A549 (cell line): ENCODE measurements at regions not wholly inside any gene's neighbourhood (a gene's known extent, or its start where the extent isn't known, plus 50 kb on each side); places are given as distances from the start of the nearest gene placed in this dataset.

ENCODE experiments used
- JUNB ChIP-seq: fragments of >200 bp; sonication (Bioruptor Twin); formaldehyde crosslinking; IDR thresholded peaks from 2 replicates; pipeline ENCODE4 v1.6.1; 2016
- KDM1A ChIP-seq: fragments of 200-600 bp; sonication (generic); IDR thresholded peaks from 2 replicates; pipeline ENCODE4 v1.6.1; 2016; ENCODE audit warnings: low read depth, mild to moderate bottlenecking
- PHF8 ChIP-seq: fragments of 200-600 bp; sonication (generic); IDR thresholded peaks from 2 replicates; pipeline ENCODE4 v1.6.1; 2016; ENCODE audit warnings: low read depth, mild to moderate bottlenecking, antibody characterized with exemption, moderate library complexity, borderline replicate concordance
- POLR2A ChIP-seq: IDR thresholded peaks from 2 replicates; pipeline ENCODE4 v1.6.1; 2012; ENCODE audit warnings: mild to moderate bottlenecking, low read length
- RAD21 ChIP-seq, 2 experiments: fragments of >200 bp in 1 of 2; sonication (Bioruptor Twin) in 1 of 2; formaldehyde crosslinking in 1 of 2; IDR thresholded peaks in 1 of 2; conservative IDR thresholded peaks in 1 of 2; 2 replicates in 1 of 2; 3 replicates in 1 of 2; pipeline ENCODE4 v1.6.1; 2012 to 2018; ENCODE audit warnings: inconsistent platforms in 1 of 2
- RFX5 ChIP-seq: fragments of 450-650 bp; IDR thresholded peaks from 2 replicates; pipeline ENCODE4 v1.7.1; 2014; ENCODE audit warnings: antibody characterized with exemption, mild to moderate bottlenecking, moderate library complexity
- SREBF2 ChIP-seq: fragments of 450-650 bp; IDR thresholded peaks from 2 replicates; pipeline ENCODE4 v1.6.1; 2014; ENCODE audit warnings: mild to moderate bottlenecking, moderate library complexity
- TP53 ChIP-seq: fragments of 250-450 bp; sonication (Bioruptor Pico); IDR thresholded peaks from 2 replicates; pipeline ENCODE4 v1.5.0; 2021; ENCODE audit warnings: mild to moderate bottlenecking, moderate library complexity
- ZC3H11A ChIP-seq: fragments of 450-650 bp; IDR thresholded peaks from 2 replicates; pipeline ENCODE4 v1.6.1; 2014; ENCODE audit warnings: antibody characterized with exemption, mild to moderate bottlenecking
- ZNF302 ChIP-seq: fragments of 250-450 bp; sonication (Bioruptor Pico); IDR thresholded peaks from 2 replicates; pipeline ENCODE4 v1.9.0; 2021; ENCODE audit warnings: inconsistent platforms, mild to moderate bottlenecking, moderate library complexity
- TF ChIP-seq, protein P1 (sequence below): fragments of >200 bp; sonication (Bioruptor Twin); formaldehyde crosslinking; IDR thresholded peaks from 3 replicates; pipeline ENCODE4 v1.5.1; 2016
- TF ChIP-seq, protein P2 (sequence below): fragments of 200-600 bp; sonication (generic); IDR thresholded peaks from 2 replicates; pipeline ENCODE4 v1.6.1; 2016; ENCODE audit warnings: antibody characterized with exemption, mild to moderate bottlenecking, moderate library complexity

DNA sequence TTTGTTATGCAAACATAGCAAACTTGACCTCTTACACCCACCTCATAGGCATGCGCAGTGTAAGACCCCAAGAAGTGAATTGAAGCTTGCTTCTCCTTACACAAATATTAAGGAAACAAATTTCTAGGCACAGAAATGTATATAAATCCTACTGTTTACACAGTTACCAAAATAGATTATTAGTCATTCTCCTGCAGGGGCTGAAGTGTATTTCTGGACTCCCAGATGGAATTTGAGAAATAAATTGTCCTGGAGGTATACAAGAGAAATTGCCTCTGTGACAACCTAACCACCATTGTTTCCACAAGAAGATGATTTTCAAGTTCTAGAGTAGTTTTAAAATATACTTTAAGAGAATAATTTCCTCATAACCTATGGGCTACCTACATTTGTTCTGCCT is 656.0 kb upstream of the MDGA2 start:
- TF ChIP-seq, protein P1, sequence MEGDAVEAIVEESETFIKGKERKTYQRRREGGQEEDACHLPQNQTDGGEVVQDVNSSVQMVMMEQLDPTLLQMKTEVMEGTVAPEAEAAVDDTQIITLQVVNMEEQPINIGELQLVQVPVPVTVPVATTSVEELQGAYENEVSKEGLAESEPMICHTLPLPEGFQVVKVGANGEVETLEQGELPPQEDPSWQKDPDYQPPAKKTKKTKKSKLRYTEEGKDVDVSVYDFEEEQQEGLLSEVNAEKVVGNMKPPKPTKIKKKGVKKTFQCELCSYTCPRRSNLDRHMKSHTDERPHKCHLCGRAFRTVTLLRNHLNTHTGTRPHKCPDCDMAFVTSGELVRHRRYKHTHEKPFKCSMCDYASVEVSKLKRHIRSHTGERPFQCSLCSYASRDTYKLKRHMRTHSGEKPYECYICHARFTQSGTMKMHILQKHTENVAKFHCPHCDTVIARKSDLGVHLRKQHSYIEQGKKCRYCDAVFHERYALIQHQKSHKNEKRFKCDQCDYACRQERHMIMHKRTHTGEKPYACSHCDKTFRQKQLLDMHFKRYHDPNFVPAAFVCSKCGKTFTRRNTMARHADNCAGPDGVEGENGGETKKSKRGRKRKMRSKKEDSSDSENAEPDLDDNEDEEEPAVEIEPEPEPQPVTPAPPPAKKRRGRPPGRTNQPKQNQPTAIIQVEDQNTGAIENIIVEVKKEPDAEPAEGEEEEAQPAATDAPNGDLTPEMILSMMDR, result no peak
- no peak for TF ChIP-seq RAD21 (conservative IDR thresholded peaks at IDR 0.05 in 1 of 2, IDR thresholded peaks at IDR 0.05 in 1 of 2)
- TF ChIP-seq JUNB, result no peak
- TF ChIP-seq RFX5, result no peak
- no peak for TF ChIP-seq KDM1A
- no peak for TF ChIP-seq SREBF2
- TF ChIP-seq ZNF302 (CRISPR knock-in tag), result no peak
- TF ChIP-seq TP53 (CRISPR knock-in tag), result no peak
- no peak for TF ChIP-seq PHF8
- TF ChIP-seq POLR2A, result no peak
- no peak for TF ChIP-seq ZC3H11A
- TF ChIP-seq, protein P2, sequence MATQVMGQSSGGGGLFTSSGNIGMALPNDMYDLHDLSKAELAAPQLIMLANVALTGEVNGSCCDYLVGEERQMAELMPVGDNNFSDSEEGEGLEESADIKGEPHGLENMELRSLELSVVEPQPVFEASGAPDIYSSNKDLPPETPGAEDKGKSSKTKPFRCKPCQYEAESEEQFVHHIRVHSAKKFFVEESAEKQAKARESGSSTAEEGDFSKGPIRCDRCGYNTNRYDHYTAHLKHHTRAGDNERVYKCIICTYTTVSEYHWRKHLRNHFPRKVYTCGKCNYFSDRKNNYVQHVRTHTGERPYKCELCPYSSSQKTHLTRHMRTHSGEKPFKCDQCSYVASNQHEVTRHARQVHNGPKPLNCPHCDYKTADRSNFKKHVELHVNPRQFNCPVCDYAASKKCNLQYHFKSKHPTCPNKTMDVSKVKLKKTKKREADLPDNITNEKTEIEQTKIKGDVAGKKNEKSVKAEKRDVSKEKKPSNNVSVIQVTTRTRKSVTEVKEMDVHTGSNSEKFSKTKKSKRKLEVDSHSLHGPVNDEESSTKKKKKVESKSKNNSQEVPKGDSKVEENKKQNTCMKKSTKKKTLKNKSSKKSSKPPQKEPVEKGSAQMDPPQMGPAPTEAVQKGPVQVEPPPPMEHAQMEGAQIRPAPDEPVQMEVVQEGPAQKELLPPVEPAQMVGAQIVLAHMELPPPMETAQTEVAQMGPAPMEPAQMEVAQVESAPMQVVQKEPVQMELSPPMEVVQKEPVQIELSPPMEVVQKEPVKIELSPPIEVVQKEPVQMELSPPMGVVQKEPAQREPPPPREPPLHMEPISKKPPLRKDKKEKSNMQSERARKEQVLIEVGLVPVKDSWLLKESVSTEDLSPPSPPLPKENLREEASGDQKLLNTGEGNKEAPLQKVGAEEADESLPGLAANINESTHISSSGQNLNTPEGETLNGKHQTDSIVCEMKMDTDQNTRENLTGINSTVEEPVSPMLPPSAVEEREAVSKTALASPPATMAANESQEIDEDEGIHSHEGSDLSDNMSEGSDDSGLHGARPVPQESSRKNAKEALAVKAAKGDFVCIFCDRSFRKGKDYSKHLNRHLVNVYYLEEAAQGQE, result no peak
